ENCODE measurements at regions not wholly inside any gene's neighbourhood (a gene's known extent, or its start where the extent isn't known, plus 50 kb on each side); places are given as distances from the start of the nearest gene placed in this dataset.

- no peak overlapping the region for H3K4me3 ChIP-seq (ENCODE audit: low read depth, poor library complexity, severe bottlenecking)
- no peak for DNase-seq (ENCODE audit: low spot score in 2 of 2)
- intact Hi-C loops (cut with DNase I; ENCODE audit: low total_unique reads) = no loop called here
- WGBS, 2 donors = 80 to 92% methylated on average over 2 of the region's 2 CpGs
- TF ChIP-seq CTCF (IDR thresholded peaks at IDR 0.05) (no peak), POLR2A (IDR thresholded peaks at IDR 0.05) (no peak)
Observed at GRCh38 chr10:128994598-128995143, 472.4 kb upstream of the MGMT start.

- no peak for DNase-seq (ENCODE audit: low spot score in 2 of 2)
- TF ChIP-seq POLR2A (IDR thresholded peaks at IDR 0.05) (no peak), CTCF (IDR thresholded peaks at IDR 0.05) (no peak)
- H3K4me3 ChIP-seq (ENCODE audit: low read depth, poor library complexity, severe bottlenecking) = no peak overlapping the region
- intact Hi-C loops (cut with DNase I; ENCODE audit: low total_unique reads) = no loop called here
- WGBS, 2 donors = 85 to 88% methylated on average over 2 of the region's 2 CpGs
Observed at GRCh38 chr10:128995676-128996075, 471.4 kb upstream of the MGMT start.

- H3K4me3 ChIP-seq (ENCODE audit: low read depth, poor library complexity, severe bottlenecking) = no peak overlapping the region
- intact Hi-C loops (cut with DNase I; ENCODE audit: low total_unique reads) = no loop called here
- DNase-seq (ENCODE audit: low spot score in 2 of 2) = no peak
- TF ChIP-seq POLR2A (IDR thresholded peaks at IDR 0.05) = no peak
- no peak for TF ChIP-seq CTCF (IDR thresholded peaks at IDR 0.05)
- 83 to 94% methylated on average over 8 of the region's 8 CpGs for WGBS, 2 donors
Observed at GRCh38 chr10:128996092-128996491, 470.9 kb upstream of the MGMT start.

GRCh38 chr10:128998101-128998805, 468.8 kb upstream of the MGMT start:
- H3K4me3 ChIP-seq (ENCODE audit: low read depth, poor library complexity, severe bottlenecking) = no peak overlapping the region
- 80 to 89% methylated on average over 10 of the region's 10 CpGs for WGBS, 2 donors
- no peak for TF ChIP-seq CTCF (IDR thresholded peaks at IDR 0.05)
- TF ChIP-seq POLR2A (IDR thresholded peaks at IDR 0.05) = no peak
- intact Hi-C loops (cut with DNase I; ENCODE audit: low total_unique reads) = no loop called here
- DNase-seq (ENCODE audit: low spot score in 2 of 2) = no peak

- 55 to 66% methylated on average over 9 of the region's 9 CpGs for WGBS, 2 donors
- intact Hi-C loops (cut with DNase I; ENCODE audit: low total_unique reads) = no loop called here
- DNase-seq (ENCODE audit: low spot score in 2 of 2) = no peak
- H3K4me3 ChIP-seq (ENCODE audit: low read depth, poor library complexity, severe bottlenecking) = no peak overlapping the region
- TF ChIP-seq CTCF (IDR thresholded peaks at IDR 0.05) = no peak
- TF ChIP-seq POLR2A (IDR thresholded peaks at IDR 0.05) = no peak
Observed at GRCh38 chr10:129004398-129004797, 462.6 kb upstream of the MGMT start.

GRCh38 chr10:129005080-129005479, 462.0 kb upstream of the MGMT start:
- TF ChIP-seq CTCF (IDR thresholded peaks at IDR 0.05) (no peak), POLR2A (IDR thresholded peaks at IDR 0.05) (no peak)
- 84 to 88% methylated on average over 8 of the region's 8 CpGs for WGBS, 2 donors
- intact Hi-C loops (cut with DNase I; ENCODE audit: low total_unique reads) = no loop called here
- no peak overlapping the region for H3K4me3 ChIP-seq (ENCODE audit: low read depth, poor library complexity, severe bottlenecking)
- no peak for DNase-seq (ENCODE audit: low spot score in 2 of 2)

Measured in lower leg skin (tissue), 4 donors.